ENCODE measurements at regions not wholly inside any gene's neighbourhood (a gene's known extent, or its start where the extent isn't known, plus 50 kb on each side); places are given as distances from the start of the nearest gene placed in this dataset.

DNA sequence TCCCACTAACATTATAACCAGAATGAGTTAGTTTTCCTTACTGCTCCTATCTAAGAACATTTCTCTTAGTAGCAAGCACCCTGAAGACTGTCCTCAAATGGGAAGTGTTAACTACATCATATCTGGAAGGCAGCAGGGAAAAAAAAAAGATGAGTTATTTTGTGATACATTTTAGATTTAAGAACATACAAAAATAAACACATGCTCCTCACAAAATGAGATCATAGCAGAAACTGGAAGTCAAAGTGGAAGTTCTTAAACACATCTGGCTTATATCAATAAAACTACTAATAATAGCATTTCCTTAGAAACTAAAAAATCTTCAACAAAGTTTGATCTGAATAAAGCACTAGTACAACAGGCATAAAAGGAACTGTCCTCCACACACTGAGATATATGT, 70.4 kb downstream of the SLITRK6 start:
- no peak for DNase-seq
- no peaks in the 10 kb centered on the region for H3K4me1 ChIP-seq
- no peaks in the 10 kb centered on the region for H3K9me3 ChIP-seq
- no peaks in the 10 kb centered on the region for H3K27me3 ChIP-seq
- TF ChIP-seq, protein P1, sequence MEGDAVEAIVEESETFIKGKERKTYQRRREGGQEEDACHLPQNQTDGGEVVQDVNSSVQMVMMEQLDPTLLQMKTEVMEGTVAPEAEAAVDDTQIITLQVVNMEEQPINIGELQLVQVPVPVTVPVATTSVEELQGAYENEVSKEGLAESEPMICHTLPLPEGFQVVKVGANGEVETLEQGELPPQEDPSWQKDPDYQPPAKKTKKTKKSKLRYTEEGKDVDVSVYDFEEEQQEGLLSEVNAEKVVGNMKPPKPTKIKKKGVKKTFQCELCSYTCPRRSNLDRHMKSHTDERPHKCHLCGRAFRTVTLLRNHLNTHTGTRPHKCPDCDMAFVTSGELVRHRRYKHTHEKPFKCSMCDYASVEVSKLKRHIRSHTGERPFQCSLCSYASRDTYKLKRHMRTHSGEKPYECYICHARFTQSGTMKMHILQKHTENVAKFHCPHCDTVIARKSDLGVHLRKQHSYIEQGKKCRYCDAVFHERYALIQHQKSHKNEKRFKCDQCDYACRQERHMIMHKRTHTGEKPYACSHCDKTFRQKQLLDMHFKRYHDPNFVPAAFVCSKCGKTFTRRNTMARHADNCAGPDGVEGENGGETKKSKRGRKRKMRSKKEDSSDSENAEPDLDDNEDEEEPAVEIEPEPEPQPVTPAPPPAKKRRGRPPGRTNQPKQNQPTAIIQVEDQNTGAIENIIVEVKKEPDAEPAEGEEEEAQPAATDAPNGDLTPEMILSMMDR (IDR thresholded peaks at IDR 0.05), result no peak
- H3K36me3 ChIP-seq, result no peaks in the 10 kb centered on the region
- intact Hi-C loops (cut with DNase I), result no loop called here
- no peak overlapping the region for H3K9ac ChIP-seq (ENCODE audit: low read depth in 2 of 2, low read length in 2 of 2)
- H3K27ac ChIP-seq, result no peak overlapping the region
- no peak overlapping the region for H3K4me3 ChIP-seq

DNA sequence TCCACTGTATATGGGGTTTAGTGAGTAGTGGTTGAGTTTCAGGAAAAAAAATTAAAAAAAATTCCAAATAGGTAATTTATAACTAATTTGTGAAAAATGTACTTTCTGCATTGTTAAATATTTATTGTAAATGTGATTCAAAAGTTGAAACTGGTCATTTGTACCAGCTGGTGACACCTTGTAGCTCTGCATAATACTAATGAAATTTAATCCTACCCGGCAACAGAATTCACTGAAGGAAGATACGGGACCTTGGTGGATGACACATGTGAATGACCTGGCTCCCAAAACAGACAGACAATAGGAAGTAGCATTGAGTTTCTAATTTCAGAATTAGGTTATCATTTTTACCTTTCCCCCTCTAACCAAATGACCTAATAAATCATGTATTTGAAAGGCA, 73.8 kb downstream of the SLITRK6 start:
- no peak overlapping the region for H3K4me3 ChIP-seq
- TF ChIP-seq, protein P1 (IDR thresholded peaks at IDR 0.05), result no peak
- H3K9me3 ChIP-seq, result no peaks in the 10 kb centered on the region
- no peaks in the 10 kb centered on the region for H3K27me3 ChIP-seq
- H3K9ac ChIP-seq (ENCODE audit: low read depth in 2 of 2, low read length in 2 of 2), result no peak overlapping the region
- H3K4me1 ChIP-seq, result no peaks in the 10 kb centered on the region
- intact Hi-C loops (cut with DNase I), result no loop called here
- DNase-seq, result no peak
- peak overlapping the region; percentile 25 for H3K27ac ChIP-seq
- H3K36me3 ChIP-seq, result no peaks in the 10 kb centered on the region

DNA sequence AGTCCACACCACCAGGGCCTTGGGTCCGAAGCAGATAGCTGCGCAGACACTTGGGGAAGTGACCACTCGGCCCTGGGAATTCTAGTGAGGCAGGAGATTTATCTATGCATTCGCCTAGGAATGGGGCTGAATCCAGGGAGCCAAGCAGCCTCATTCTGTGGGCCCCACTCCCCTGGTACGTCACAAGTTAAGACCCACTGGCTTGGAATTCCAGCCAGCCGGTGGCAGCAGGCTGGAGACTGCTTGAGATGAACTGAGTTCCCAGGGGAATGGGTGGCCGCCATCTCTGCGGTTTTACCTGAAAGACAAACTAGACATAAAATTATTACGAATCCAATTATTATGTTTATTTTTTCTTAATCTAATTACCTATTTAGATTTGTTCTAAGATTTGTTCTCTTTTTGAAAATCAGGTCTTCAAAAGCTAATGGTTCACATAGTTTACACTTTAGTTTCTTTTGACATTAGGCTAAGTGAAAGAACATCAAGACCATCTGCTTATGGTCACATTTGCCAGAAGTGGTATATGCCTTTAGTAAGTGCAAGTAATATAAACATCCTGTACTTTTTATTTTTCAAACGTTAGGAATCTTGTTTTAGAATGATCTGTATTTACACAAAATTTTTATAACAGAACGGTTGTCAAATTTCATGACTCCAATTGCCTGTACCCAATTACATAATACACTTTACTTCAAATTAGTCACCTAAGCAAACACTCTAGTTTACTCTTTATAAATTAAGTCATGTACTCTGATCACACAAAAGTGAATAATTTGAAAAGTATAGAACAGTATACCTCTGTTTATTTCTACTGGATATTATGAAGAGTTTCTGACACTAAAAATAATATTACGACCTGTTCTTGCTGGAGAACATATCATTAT, 74.4 kb downstream of the SLITRK6 start:
- no peak overlapping the region for H3K9ac ChIP-seq (ENCODE audit: low read depth in 2 of 2, low read length in 2 of 2)
- intact Hi-C loops (cut with DNase I), result no loop called here

DNA sequence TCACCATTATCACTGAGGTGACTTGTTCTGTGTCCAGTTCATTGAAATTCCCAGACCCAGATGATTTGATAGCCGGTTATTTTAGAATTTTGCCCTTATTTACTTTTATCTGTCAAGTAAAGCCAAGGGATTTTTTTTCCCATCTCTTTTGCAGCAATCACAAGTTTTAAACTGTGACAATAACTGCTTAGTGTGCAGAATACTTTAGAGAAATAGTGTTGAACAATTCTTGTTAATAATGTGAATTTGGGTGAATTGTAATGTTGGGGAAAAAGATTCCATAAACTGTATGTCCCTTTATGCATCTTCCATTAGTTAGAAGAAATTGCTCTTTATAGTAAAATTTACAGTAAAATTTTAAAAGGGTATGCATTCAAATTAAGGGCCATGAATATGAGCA, 79.5 kb downstream of the SLITRK6 start:
- H3K9me3 ChIP-seq, result no peaks in the 10 kb centered on the region
- intact Hi-C loops (cut with DNase I), result no loop called here
- no peak overlapping the region for H3K4me3 ChIP-seq
- no peaks in the 10 kb centered on the region for H3K27me3 ChIP-seq
- no peaks in the 10 kb centered on the region for H3K4me1 ChIP-seq
- TF ChIP-seq, protein P1 (IDR thresholded peaks at IDR 0.05), result no peak
- no peak for DNase-seq
- no peak overlapping the region for H3K9ac ChIP-seq (ENCODE audit: low read depth in 2 of 2, low read length in 2 of 2)
- no peak overlapping the region for H3K27ac ChIP-seq
- H3K36me3 ChIP-seq, result no peaks in the 10 kb centered on the region

More for the DNA sequence above, 74.4 kb downstream of the SLITRK6 start:
- Histone ChIP-seq H3K36me3 (no peaks in the 10 kb centered on the region), H3K4me1 (no peaks in the 10 kb centered on the region), H3K4me3 (no peak overlapping the region), H3K27me3 (no peaks in the 10 kb centered on the region), H3K9me3 (no peaks in the 10 kb centered on the region), H3K27ac (peak overlapping the region; percentile 25)
- TF ChIP-seq, protein P1 (IDR thresholded peaks at IDR 0.05), result no peak
- no peak for DNase-seq

DNA sequence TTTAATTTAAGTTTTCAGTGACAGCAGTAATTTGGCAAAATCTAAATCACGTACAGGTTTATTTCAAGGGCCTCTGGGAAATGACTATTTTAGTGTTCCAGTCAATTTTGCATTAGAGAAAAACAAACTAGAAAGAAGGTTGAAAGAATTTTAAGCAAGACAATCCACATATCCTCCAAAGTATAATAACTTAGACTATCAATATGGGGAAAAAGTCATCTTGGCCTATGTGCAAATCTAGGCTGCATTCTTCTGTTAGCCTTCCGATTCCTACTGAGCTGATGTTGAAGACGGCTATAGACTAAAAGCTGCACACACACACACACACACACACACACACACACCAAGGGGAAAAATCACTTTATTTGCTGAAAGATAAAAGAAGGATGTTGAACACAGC, 81.3 kb downstream of the SLITRK6 start:
- H3K9me3 ChIP-seq, result no peaks in the 10 kb centered on the region
- H3K4me3 ChIP-seq, result no peak overlapping the region
- no peak overlapping the region for H3K27ac ChIP-seq
- no peaks in the 10 kb centered on the region for H3K36me3 ChIP-seq
- intact Hi-C loops (cut with DNase I), result no loop called here
- H3K4me1 ChIP-seq, result no peaks in the 10 kb centered on the region
- TF ChIP-seq, protein P1 (IDR thresholded peaks at IDR 0.05), result no peak
- no peaks in the 10 kb centered on the region for H3K27me3 ChIP-seq
- H3K9ac ChIP-seq (ENCODE audit: low read depth in 2 of 2, low read length in 2 of 2), result no peak overlapping the region
- DNase-seq, result no peak
